ENCODE measurements at regions not wholly inside any gene's neighbourhood (a gene's known extent, or its start where the extent isn't known, plus 50 kb on each side); places are given as distances from the start of the nearest gene placed in this dataset.

- peaks cover 18% of the 10 kb centered on the region for H3K9me3 Mint-ChIP-seq
- intact Hi-C loops (cut with micrococcal nuclease), result no loop called here
- H3K27ac Mint-ChIP-seq, result no peak overlapping the region
- POLR2A ChIA-PET, result interaction anchor here (0.6 kb wide), 1 partner anchor 291 kb away, joined by 3 read pairs; no protein-coding TSS in a partner anchor
- DNase-seq, result no peak
- H3K36me3 Mint-ChIP-seq, result no peaks in the 10 kb centered on the region
- H3K4me3 Mint-ChIP-seq, result no peak overlapping the region
- H3K4me1 Mint-ChIP-seq (ENCODE audit: low read depth), result no peaks in the 10 kb centered on the region
- CTCF ChIA-PET, result no interaction called here
- no peaks in the 10 kb centered on the region for H3K27me3 Mint-ChIP-seq
Measured at GRCh38 chr1:163872067-163872466, 550.3 kb downstream of the NUF2 start.

- H3K27ac Mint-ChIP-seq, result no peak overlapping the region
- no peaks in the 10 kb centered on the region for H3K27me3 Mint-ChIP-seq
- no peaks in the 10 kb centered on the region for H3K4me1 Mint-ChIP-seq (ENCODE audit: low read depth)
- DNase-seq, result no peak
- no peak overlapping the region for H3K4me3 Mint-ChIP-seq
- H3K36me3 Mint-ChIP-seq, result no peaks in the 10 kb centered on the region
- H3K9me3 Mint-ChIP-seq, result peaks cover 18% of the 10 kb centered on the region
- CTCF ChIA-PET, result no interaction called here
- intact Hi-C loops (cut with micrococcal nuclease), result no loop called here
- POLR2A ChIA-PET, result no interaction called here
Measured at GRCh38 chr1:163874070-163874469, 552.3 kb downstream of the NUF2 start.

GRCh38 chr1:163875200-163875926 is 553.6 kb downstream of the NUF2 start:
- intact Hi-C loops (cut with micrococcal nuclease), result no loop called here
- Mint-ChIP-seq H3K9me3 (peaks cover 16% of the 10 kb centered on the region), H3K4me1 (ENCODE audit: low read depth) (no peaks in the 10 kb centered on the region), H3K27ac (no peak overlapping the region), H3K36me3 (no peaks in the 10 kb centered on the region), H3K4me3 (no peak overlapping the region), H3K27me3 (no peaks in the 10 kb centered on the region)
- ChIA-PET POLR2A (no interaction called here), CTCF (no interaction called here)
- no peak for DNase-seq

GRCh38 chr1:163875927-163876320 is 554.2 kb downstream of the NUF2 start:
- Mint-ChIP-seq H3K4me3 (no peak overlapping the region), H3K9me3 (peaks cover 14% of the 10 kb centered on the region), H3K36me3 (no peaks in the 10 kb centered on the region), H3K27me3 (no peaks in the 10 kb centered on the region), H3K27ac (no peak overlapping the region), H3K4me1 (ENCODE audit: low read depth) (no peaks in the 10 kb centered on the region)
- intact Hi-C loops (cut with micrococcal nuclease), result no loop called here
- CTCF ChIA-PET, result no interaction called here
- POLR2A ChIA-PET, result no interaction called here
- no peak for DNase-seq

GRCh38 chr1:163876546-163876945 is 554.8 kb downstream of the NUF2 start:
- ChIA-PET POLR2A (no interaction called here), CTCF (no interaction called here)
- Mint-ChIP-seq H3K27ac (no peak overlapping the region), H3K9me3 (peaks cover 14% of the 10 kb centered on the region), H3K4me1 (ENCODE audit: low read depth) (no peaks in the 10 kb centered on the region), H3K4me3 (no peak overlapping the region), H3K27me3 (no peaks in the 10 kb centered on the region), H3K36me3 (no peaks in the 10 kb centered on the region)
- intact Hi-C loops (cut with micrococcal nuclease), result no loop called here
- no peak for DNase-seq

- H3K9me3 Mint-ChIP-seq, result peaks cover 14% of the 10 kb centered on the region
- H3K36me3 Mint-ChIP-seq, result no peaks in the 10 kb centered on the region
- ChIA-PET CTCF (no interaction called here), POLR2A (no interaction called here)
- DNase-seq, result no peak
- H3K4me3 Mint-ChIP-seq, result no peak overlapping the region
- H3K27me3 Mint-ChIP-seq, result no peaks in the 10 kb centered on the region
- intact Hi-C loops (cut with micrococcal nuclease), result no loop called here
- H3K4me1 Mint-ChIP-seq (ENCODE audit: low read depth), result no peaks in the 10 kb centered on the region
- H3K27ac Mint-ChIP-seq, result no peak overlapping the region
Measured at GRCh38 chr1:163877016-163877415, 555.3 kb downstream of the NUF2 start.

- no peaks in the 10 kb centered on the region for H3K27me3 Mint-ChIP-seq
- H3K36me3 Mint-ChIP-seq, result no peaks in the 10 kb centered on the region
- H3K27ac Mint-ChIP-seq, result no peak overlapping the region
- H3K9me3 Mint-ChIP-seq, result no peaks in the 10 kb centered on the region
- ChIA-PET CTCF (no interaction called here), POLR2A (no interaction called here)
- intact Hi-C loops (cut with micrococcal nuclease), result no loop called here
- H3K4me1 Mint-ChIP-seq (ENCODE audit: low read depth), result no peaks in the 10 kb centered on the region
- no peak for DNase-seq
- no peak overlapping the region for H3K4me3 Mint-ChIP-seq
Measured at GRCh38 chr1:163885510-163885909, 563.8 kb downstream of the NUF2 start.

GRCh38 chr1:163896001-163896400 is 574.2 kb downstream of the NUF2 start:
- no peaks in the 10 kb centered on the region for H3K36me3 Mint-ChIP-seq
- H3K9me3 Mint-ChIP-seq, result peaks cover 1% of the 10 kb centered on the region
- H3K4me1 Mint-ChIP-seq (ENCODE audit: low read depth), result no peaks in the 10 kb centered on the region
- H3K27ac Mint-ChIP-seq, result no peak overlapping the region
- POLR2A ChIA-PET, result no interaction called here
- intact Hi-C loops (cut with micrococcal nuclease), result no loop called here
- H3K27me3 Mint-ChIP-seq, result no peaks in the 10 kb centered on the region
- no peak for DNase-seq
- H3K4me3 Mint-ChIP-seq, result no peak overlapping the region
- CTCF ChIA-PET, result no interaction called here

GRCh38 chr1:163897412-163898155 is 575.8 kb downstream of the NUF2 start:
- peaks cover 3% of the 10 kb centered on the region for H3K9me3 Mint-ChIP-seq
- H3K27me3 Mint-ChIP-seq, result no peaks in the 10 kb centered on the region
- H3K4me1 Mint-ChIP-seq (ENCODE audit: low read depth), result no peaks in the 10 kb centered on the region
- POLR2A ChIA-PET, result no interaction called here
- no peak overlapping the region for H3K27ac Mint-ChIP-seq
- H3K4me3 Mint-ChIP-seq, result no peak overlapping the region
- DNase-seq, result no peak
- no peaks in the 10 kb centered on the region for H3K36me3 Mint-ChIP-seq
- intact Hi-C loops (cut with micrococcal nuclease), result no loop called here
- CTCF ChIA-PET, result no interaction called here

- intact Hi-C loops (cut with micrococcal nuclease), result no loop called here
- Mint-ChIP-seq H3K36me3 (no peaks in the 10 kb centered on the region), H3K9me3 (peaks cover 35% of the 10 kb centered on the region), H3K4me3 (no peak overlapping the region), H3K27me3 (no peaks in the 10 kb centered on the region), H3K4me1 (ENCODE audit: low read depth) (no peaks in the 10 kb centered on the region), H3K27ac (no peak overlapping the region)
- no peak for DNase-seq
- CTCF ChIA-PET, result no interaction called here
- POLR2A ChIA-PET, result no interaction called here
Measured at GRCh38 chr1:163906283-163906682, 584.5 kb downstream of the NUF2 start.

- intact Hi-C loops (cut with micrococcal nuclease), result no loop called here
- CTCF ChIA-PET, result no interaction called here
Measured at GRCh38 chr1:163912170-163912884, 590.6 kb downstream of the NUF2 start.

GRCh38 chr1:163914785-163915413 is 593.1 kb downstream of the NUF2 start:
- POLR2A ChIA-PET, result no interaction called here
- Mint-ChIP-seq H3K36me3 (no peaks in the 10 kb centered on the region), H3K27ac (no peak overlapping the region), H3K27me3 (no peaks in the 10 kb centered on the region), H3K4me1 (ENCODE audit: low read depth) (no peaks in the 10 kb centered on the region), H3K4me3 (no peak overlapping the region), H3K9me3 (peaks cover 2% of the 10 kb centered on the region)
- intact Hi-C loops (cut with micrococcal nuclease), result no loop called here
- no peak for DNase-seq
- CTCF ChIA-PET, result no interaction called here

More at GRCh38 chr1:163912170-163912884, 590.6 kb downstream of the NUF2 start:
- H3K27ac Mint-ChIP-seq, result no peak overlapping the region
- no peaks in the 10 kb centered on the region for H3K27me3 Mint-ChIP-seq
- peaks cover 17% of the 10 kb centered on the region for H3K9me3 Mint-ChIP-seq
- H3K36me3 Mint-ChIP-seq, result no peaks in the 10 kb centered on the region
- POLR2A ChIA-PET, result no interaction called here
- no peak for DNase-seq
- H3K4me3 Mint-ChIP-seq, result no peak overlapping the region
- no peaks in the 10 kb centered on the region for H3K4me1 Mint-ChIP-seq (ENCODE audit: low read depth)

All from activated CD4-positive, alpha-beta memory T cell treated with anti-CD3 and anti-CD28 coated beads for 36 hours (primary cell).